GM23338 (cell line): ENCODE measurements at regions not wholly inside any gene's neighbourhood (a gene's known extent, or its start where the extent isn't known, plus 50 kb on each side); places are given as distances from the start of the nearest gene placed in this dataset.

ENCODE experiments used
- CTCF ChIP-seq, 2 experiments: fragments of 200-600 bp in 1 of 2; sonication (generic) in 1 of 2; conservative IDR thresholded peaks; 2 replicates each; pipeline versions ENCODE4 v1.5.1 to v1.6.1; 2016 to 2017; ENCODE audit warnings: antibody characterized with exemption in 2 of 2, low read depth in 2 of 2, mild to moderate bottlenecking in 2 of 2, moderate library complexity in 1 of 2
- EZH2 ChIP-seq: fragments of 200-600 bp; sonication (generic); IDR thresholded peaks from one replicate; pipeline ENCODE4 v1.8.0; 2017; ENCODE audit warnings: antibody characterized with exemption, mild to moderate bottlenecking, low read depth; ENCODE audit not compliant: unreplicated experiment
- EZH2phosphoT487 ChIP-seq: fragments of 200-600 bp; sonication (generic); IDR thresholded peaks from one replicate; pipeline ENCODE4 v1.8.1; 2018; ENCODE audit warnings: antibody characterized with exemption; ENCODE audit not compliant: unreplicated experiment
- NANOG ChIP-seq: IDR thresholded peaks from 2 replicates; pipeline ENCODE4 v1.6.1; 2016; ENCODE audit warnings: antibody characterized with exemption, borderline replicate concordance
- POLR2AphosphoS5 ChIP-seq: IDR thresholded peaks from 2 replicates; pipeline ENCODE4 v1.6.1; 2016; ENCODE audit warnings: antibody characterized with exemption, low read depth
- REST ChIP-seq: IDR thresholded peaks from one replicate; pipeline ENCODE4 v1.6.1; 2018; ENCODE audit warnings: antibody characterized with exemption; ENCODE audit not compliant: unreplicated experiment
- STAT1 ChIP-seq: IDR thresholded peaks from one replicate; pipeline ENCODE4 v1.6.1; 2016; ENCODE audit warnings: antibody characterized with exemption; ENCODE audit not compliant: unreplicated experiment
- ZNF114 ChIP-seq: fragments of 250-450 bp; sonication (Bioruptor Pico); IDR thresholded peaks from 2 replicates; pipeline ENCODE4 v1.5.0; 2020; ENCODE audit warnings: mild to moderate bottlenecking, moderate library complexity
- TF ChIP-seq, protein P1 (sequence below): IDR thresholded peaks from 2 replicates; pipeline ENCODE4 v1.6.1; 2016; ENCODE audit warnings: antibody characterized with exemption
- TF ChIP-seq, protein P2 (sequence below): fragments of 250-450 bp; sonication (Bioruptor Pico); IDR thresholded peaks from 2 replicates; pipeline ENCODE4 v1.5.0; 2020; ENCODE audit warnings: mild to moderate bottlenecking, moderate library complexity

DNA sequence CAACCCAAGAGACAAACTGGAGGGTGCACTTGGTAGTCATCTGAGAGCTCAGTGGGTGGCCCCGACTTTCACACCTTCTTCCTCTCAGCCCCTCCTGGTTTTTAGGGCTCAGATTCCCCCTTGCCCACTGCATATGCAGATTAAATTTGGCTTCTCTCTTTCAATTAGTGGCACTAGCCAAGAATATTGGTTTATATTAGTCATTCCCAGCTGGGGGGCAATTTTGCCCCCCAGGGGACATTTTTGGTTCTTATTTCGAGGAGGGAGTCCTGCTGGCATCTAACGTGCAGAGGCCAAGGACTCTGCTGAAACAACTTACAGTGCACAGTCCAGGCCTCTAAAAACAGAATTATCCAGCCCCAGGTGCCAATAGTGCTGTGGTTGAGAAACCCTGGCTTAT lies 216.0 kb downstream of the RPS24 start:
- TF ChIP-seq CTCF (conservative IDR thresholded peaks at IDR 0.05; ENCODE audit: low read depth in 2 of 2) (no peak), POLR2AphosphoS5 (no peak), EZH2 (no peak), REST (no peak), NANOG (no peak), EZH2phosphoT487 (no peak), STAT1 (no peak), ZNF114 (CRISPR knock-in tag) (no peak)
- TF ChIP-seq, protein P1, sequence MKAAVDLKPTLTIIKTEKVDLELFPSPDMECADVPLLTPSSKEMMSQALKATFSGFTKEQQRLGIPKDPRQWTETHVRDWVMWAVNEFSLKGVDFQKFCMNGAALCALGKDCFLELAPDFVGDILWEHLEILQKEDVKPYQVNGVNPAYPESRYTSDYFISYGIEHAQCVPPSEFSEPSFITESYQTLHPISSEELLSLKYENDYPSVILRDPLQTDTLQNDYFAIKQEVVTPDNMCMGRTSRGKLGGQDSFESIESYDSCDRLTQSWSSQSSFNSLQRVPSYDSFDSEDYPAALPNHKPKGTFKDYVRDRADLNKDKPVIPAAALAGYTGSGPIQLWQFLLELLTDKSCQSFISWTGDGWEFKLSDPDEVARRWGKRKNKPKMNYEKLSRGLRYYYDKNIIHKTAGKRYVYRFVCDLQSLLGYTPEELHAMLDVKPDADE, result no peak
- TF ChIP-seq, protein P2, sequence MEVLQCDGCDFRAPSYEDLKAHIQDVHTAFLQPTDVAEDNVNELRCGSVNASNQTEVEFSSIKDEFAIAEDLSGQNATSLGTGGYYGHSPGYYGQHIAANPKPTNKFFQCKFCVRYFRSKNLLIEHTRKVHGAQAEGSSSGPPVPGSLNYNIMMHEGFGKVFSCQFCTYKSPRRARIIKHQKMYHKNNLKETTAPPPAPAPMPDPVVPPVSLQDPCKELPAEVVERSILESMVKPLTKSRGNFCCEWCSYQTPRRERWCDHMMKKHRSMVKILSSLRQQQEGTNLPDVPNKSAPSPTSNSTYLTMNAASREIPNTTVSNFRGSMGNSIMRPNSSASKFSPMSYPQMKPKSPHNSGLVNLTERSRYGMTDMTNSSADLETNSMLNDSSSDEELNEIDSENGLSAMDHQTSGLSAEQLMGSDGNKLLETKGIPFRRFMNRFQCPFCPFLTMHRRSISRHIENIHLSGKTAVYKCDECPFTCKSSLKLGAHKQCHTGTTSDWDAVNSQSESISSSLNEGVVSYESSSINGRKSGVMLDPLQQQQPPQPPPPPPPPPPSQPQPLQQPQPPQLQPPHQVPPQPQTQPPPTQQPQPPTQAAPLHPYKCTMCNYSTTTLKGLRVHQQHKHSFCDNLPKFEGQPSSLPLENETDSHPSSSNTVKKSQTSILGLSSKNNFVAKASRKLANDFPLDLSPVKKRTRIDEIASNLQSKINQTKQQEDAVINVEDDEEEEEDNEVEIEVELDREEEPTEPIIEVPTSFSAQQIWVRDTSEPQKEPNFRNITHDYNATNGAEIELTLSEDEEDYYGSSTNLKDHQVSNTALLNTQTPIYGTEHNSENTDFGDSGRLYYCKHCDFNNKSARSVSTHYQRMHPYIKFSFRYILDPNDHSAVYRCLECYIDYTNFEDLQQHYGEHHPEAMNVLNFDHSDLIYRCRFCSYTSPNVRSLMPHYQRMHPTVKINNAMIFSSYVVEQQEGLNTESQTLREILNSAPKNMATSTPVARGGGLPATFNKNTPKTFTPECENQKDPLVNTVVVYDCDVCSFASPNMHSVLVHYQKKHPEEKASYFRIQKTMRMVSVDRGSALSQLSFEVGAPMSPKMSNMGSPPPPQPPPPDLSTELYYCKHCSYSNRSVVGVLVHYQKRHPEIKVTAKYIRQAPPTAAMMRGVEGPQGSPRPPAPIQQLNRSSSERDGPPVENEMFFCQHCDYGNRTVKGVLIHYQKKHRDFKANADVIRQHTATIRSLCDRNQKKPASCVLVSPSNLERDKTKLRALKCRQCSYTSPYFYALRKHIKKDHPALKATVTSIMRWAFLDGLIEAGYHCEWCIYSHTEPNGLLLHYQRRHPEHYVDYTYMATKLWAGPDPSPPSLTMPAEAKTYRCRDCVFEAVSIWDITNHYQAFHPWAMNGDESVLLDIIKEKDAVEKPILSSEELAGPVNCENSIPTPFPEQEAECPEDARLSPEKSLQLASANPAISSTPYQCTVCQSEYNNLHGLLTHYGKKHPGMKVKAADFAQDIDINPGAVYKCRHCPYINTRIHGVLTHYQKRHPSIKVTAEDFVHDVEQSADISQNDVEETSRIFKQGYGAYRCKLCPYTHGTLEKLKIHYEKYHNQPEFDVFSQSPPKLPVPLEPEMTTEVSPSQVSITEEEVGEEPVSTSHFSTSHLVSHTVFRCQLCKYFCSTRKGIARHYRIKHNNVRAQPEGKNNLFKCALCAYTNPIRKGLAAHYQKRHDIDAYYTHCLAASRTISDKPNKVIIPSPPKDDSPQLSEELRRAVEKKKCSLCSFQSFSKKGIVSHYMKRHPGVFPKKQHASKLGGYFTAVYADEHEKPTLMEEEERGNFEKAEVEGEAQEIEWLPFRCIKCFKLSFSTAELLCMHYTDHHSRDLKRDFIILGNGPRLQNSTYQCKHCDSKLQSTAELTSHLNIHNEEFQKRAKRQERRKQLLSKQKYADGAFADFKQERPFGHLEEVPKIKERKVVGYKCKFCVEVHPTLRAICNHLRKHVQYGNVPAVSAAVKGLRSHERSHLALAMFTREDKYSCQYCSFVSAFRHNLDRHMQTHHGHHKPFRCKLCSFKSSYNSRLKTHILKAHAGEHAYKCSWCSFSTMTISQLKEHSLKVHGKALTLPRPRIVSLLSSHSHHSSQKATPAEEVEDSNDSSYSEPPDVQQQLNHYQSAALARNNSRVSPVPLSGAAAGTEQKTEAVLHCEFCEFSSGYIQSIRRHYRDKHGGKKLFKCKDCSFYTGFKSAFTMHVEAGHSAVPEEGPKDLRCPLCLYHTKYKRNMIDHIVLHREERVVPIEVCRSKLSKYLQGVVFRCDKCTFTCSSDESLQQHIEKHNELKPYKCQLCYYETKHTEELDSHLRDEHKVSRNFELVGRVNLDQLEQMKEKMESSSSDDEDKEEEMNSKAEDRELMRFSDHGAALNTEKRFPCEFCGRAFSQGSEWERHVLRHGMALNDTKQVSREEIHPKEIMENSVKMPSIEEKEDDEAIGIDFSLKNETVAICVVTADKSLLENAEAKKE, result no peak
